Spleen (tissue), 11 donors: ENCODE measurements at regions not wholly inside any gene's neighbourhood (a gene's known extent, or its start where the extent isn't known, plus 50 kb on each side); places are given as distances from the start of the nearest gene placed in this dataset.

Experiments
- DNase-seq: peaks from one replicate; pipeline ENCODE4 v3.0.0-alpha.2; 2020
- H3K27ac ChIP-seq, 8 donors: fragments of 200-600 bp; sonication (generic) in 7 of 8; 1 replicate in 4 of 8; 2 replicates in 4 of 8; pipeline versions ENCODE4 v1.5.0 to v1.8.0; 2016 to 2021; ENCODE audit warnings: inconsistent platforms in 4 of 8, mild to moderate bottlenecking in 4 of 8, moderate library complexity in 1 of 8
- H3K27me3 ChIP-seq, 7 donors: fragments of 200-600 bp; sonication (generic) in 6 of 7; replicated peaks in 1 of 7; 1 replicate in 4 of 7; 2 replicates in 3 of 7; pipeline versions ENCODE4 v1.5.0 to v1.8.0; 2016 to 2021; ENCODE audit warnings: inconsistent platforms in 3 of 7, mild to moderate bottlenecking in 1 of 7
- H3K36me3 ChIP-seq, 6 donors: fragments of 200-600 bp; sonication (generic) in 5 of 6; 1 replicate in 4 of 6; 2 replicates in 2 of 6; pipeline versions ENCODE4 v1.5.0 to v1.8.0; 2016 to 2021; ENCODE audit warnings: inconsistent platforms in 2 of 6
- H3K4me1 ChIP-seq, 6 donors: fragments of 200-600 bp; sonication (generic) in 5 of 6; 1 replicate in 3 of 6; 2 replicates in 3 of 6; pipeline versions ENCODE4 v1.5.0 to v1.8.0; 2016 to 2021; ENCODE audit warnings: inconsistent platforms in 3 of 6
- H3K4me3 ChIP-seq, 8 donors: fragments of 200-600 bp; sonication (generic) in 7 of 8; 1 replicate in 4 of 8; 2 replicates in 4 of 8; pipeline versions ENCODE4 v1.5.0 to v1.8.0; 2016 to 2021; ENCODE audit warnings: inconsistent platforms in 4 of 8, mild to moderate bottlenecking in 4 of 8, moderate library complexity in 2 of 8
- H3K9me3 ChIP-seq, 8 donors: fragments of 200-600 bp; sonication (generic) in 7 of 8; 1 replicate in 4 of 8; 2 replicates in 4 of 8; pipeline versions ENCODE4 v1.5.0 to v1.8.0; 2016 to 2021; ENCODE audit warnings: inconsistent platforms in 4 of 8
- CTCF ChIP-seq, 11 experiments: fragments of 200-600 bp in 7 of 11; fragments of 450-650 bp in 4 of 11; sonication (generic) in 4 of 11; IDR thresholded peaks in 8 of 11; conservative IDR thresholded peaks in 3 of 11; 1 replicate in 7 of 11; 2 replicates in 4 of 11; pipeline versions ENCODE4 v1.4.0 to v1.8.0; 2016 to 2021; ENCODE audit warnings: antibody characterized with exemption in 11 of 11, inconsistent platforms in 4 of 11, mild to moderate bottlenecking in 1 of 11
- POLR2A ChIP-seq, 3 donors: fragments of 450-650 bp; IDR thresholded peaks; one replicate each; pipeline ENCODE4 v1.5.1; 2017; ENCODE audit warnings: antibody characterized with exemption in 3 of 3, mild to moderate bottlenecking in 1 of 3
- POLR2AphosphoS5 ChIP-seq, 3 donors: sonication (generic); formaldehyde crosslinking; IDR thresholded peaks; one replicate each; pipeline ENCODE4 v1.5.1; 2017; ENCODE audit warnings: antibody characterized with exemption in 3 of 3
- WGBS, 5 donors: extraction: QIAGEN DNeasy Blood & Tissue Kit in 3 of 5; methylation state at CpG; one replicate each; pipeline versions ENCODE4 v1.1.5 to v1.1.7; 2013 to 2018; 5-methylcytosine and 5-hydroxymethylcytosine counted together
- intact Hi-C: fragments of 100-400 bp; cut with DNase I; formaldehyde crosslinking; loops from one replicate; pipeline ENCODE4 v1.15.0; 2023; ENCODE audit warnings: low total_unique reads
- donor health status: healthy with polysubstance abuse.
- donor health status: DM: no; HTN: no; CAD: no; lungs with moderate emphysema.
- donor health status: DM: no; HTN: no; CAD: no.
- donor health status: Bipolar disorder and iron deficiency.
- donor health status: healthy.
- donor health status: DM: no; HTN: no; CAD: no.
- donor health status: DM: yes; HTN: yes; CAD: no.

DNA sequence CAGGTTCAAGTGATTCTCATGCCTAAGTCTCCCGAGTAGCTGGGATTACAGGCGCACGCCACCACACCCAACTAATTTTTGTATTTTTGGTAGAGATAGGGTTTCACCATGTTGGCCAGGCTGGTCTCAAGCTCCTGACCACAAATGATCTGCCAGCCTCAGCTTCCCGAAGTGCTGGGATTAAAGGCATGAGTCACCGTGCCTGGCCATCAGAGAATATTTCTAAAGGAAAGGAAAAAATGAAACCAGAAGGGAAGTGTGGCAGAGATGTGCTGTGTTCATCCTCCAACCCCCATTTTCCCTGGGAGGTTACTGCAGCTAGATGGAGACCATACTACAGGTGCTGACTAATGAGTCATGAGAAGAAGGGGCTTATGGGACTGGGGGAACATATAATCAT, 964.1 kb downstream of the TTLL7 start:
- Histone ChIP-seq H3K27me3 (no peaks in the 10 kb centered on the region), H3K4me1 (no peaks in the 10 kb centered on the region), H3K4me3 (no peak overlapping the region), H3K36me3 (no peaks in the 10 kb centered on the region), H3K27ac (no peak overlapping the region), H3K9me3 (peaks cover 0 to 44% (median 11%) of the 10 kb centered on the region in 8 donors)
- TF ChIP-seq POLR2AphosphoS5 (IDR thresholded peaks at IDR 0.05): no peak
- DNase-seq: no peak
- intact Hi-C loops: no loop called here
- 76 to 94% (median 88%) methylated on average over 5 of the region's 5 CpGs for WGBS, 5 donors

- no peak overlapping the region for H3K27ac ChIP-seq
- no peak for DNase-seq
- H3K4me1 ChIP-seq: no peaks in the 10 kb centered on the region
- H3K27me3 ChIP-seq: no peaks in the 10 kb centered on the region
- peaks cover 0 to 44% (median 11%) of the 10 kb centered on the region in 8 donors for H3K9me3 ChIP-seq
- TF ChIP-seq POLR2A (IDR thresholded peaks at IDR 0.05) (no peak), POLR2AphosphoS5 (IDR thresholded peaks at IDR 0.05) (no peak), CTCF (IDR thresholded peaks at IDR 0.05 in 8 of 11, conservative IDR thresholded peaks at IDR 0.05 in 3 of 11) (no peak)
- H3K4me3 ChIP-seq: no peak overlapping the region
- intact Hi-C loops: no loop called here
- H3K36me3 ChIP-seq: no peaks in the 10 kb centered on the region
Observed at GRCh38 chr1:83033682-83034081, 965.2 kb downstream of the TTLL7 start.

DNA sequence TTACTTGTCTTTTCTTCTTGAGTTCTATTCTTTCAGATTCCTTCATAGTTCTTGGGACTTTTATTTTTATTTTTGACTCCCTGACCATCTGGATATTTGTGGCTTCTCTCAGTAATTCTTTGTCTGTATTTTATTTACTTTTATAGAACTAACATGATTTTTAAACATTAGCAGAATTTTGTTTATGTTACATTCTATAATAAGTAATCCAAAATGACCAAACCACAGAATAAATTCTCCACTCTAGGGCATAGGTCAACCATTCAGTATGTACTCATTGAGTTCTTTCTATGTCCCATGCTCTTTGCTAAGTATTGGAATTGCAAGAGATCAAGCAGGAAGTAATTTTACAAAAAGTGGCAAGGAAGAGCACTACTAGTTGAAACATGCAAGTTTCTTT, 969.0 kb downstream of the TTLL7 start:
- TF ChIP-seq CTCF (IDR thresholded peaks at IDR 0.05 in 8 of 11, conservative IDR thresholded peaks at IDR 0.05 in 3 of 11) (no peak), POLR2AphosphoS5 (IDR thresholded peaks at IDR 0.05) (no peak), POLR2A (IDR thresholded peaks at IDR 0.05) (no peak)
- no peak for DNase-seq
- Histone ChIP-seq H3K27ac (no peak overlapping the region), H3K9me3 (peaks cover 0 to 27% (median 0%) of the 10 kb centered on the region in 8 donors), H3K4me3 (no peak overlapping the region), H3K27me3 (no peaks in the 10 kb centered on the region), H3K36me3 (no peaks in the 10 kb centered on the region), H3K4me1 (no peaks in the 10 kb centered on the region)
- intact Hi-C loops: no loop called here

DNA sequence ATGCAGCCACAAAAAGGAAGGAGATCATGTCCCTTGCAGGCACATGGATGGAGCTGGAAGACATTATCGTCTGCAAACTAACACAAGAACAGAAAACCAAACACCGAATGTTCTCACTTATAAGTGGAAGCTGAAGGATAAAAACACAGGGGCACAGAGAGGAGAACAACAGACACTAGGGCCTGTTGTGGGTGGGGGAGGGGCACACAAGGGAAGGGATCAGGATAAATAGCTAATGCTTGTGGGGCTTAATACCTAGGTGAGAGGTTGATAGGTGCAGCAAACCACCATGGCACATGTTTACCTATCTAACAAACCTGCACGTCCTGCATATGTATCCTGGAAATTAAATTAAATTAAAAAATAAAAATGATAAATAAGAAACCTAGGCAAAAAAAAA, 969.9 kb downstream of the TTLL7 start:
- TF ChIP-seq POLR2AphosphoS5 (IDR thresholded peaks at IDR 0.05) (no peak), CTCF (IDR thresholded peaks at IDR 0.05 in 8 of 11, conservative IDR thresholded peaks at IDR 0.05 in 3 of 11) (no peak), POLR2A (IDR thresholded peaks at IDR 0.05) (no peak)
- Histone ChIP-seq H3K9me3 (peaks cover 0 to 24% (median 0%) of the 10 kb centered on the region in 8 donors), H3K4me1 (no peaks in the 10 kb centered on the region), H3K4me3 (no peak overlapping the region), H3K27me3 (no peaks in the 10 kb centered on the region), H3K36me3 (no peaks in the 10 kb centered on the region), H3K27ac (no peak overlapping the region)
- intact Hi-C loops: no loop called here
- WGBS, 5 donors: 88 to 99% (median 93%) methylated on average over 3 of the region's 3 CpGs
- no peak for DNase-seq

GRCh38 chr1:83028467-83028866, 970.5 kb downstream of the TTLL7 start:
- H3K9me3 ChIP-seq: peaks cover 0 to 18% (median 0%) of the 10 kb centered on the region in 8 donors
- H3K36me3 ChIP-seq: no peaks in the 10 kb centered on the region
- no peaks in the 10 kb centered on the region for H3K4me1 ChIP-seq
- intact Hi-C loops: no loop called here
- TF ChIP-seq POLR2A (IDR thresholded peaks at IDR 0.05) (no peak), POLR2AphosphoS5 (IDR thresholded peaks at IDR 0.05) (no peak), CTCF (IDR thresholded peaks at IDR 0.05 in 8 of 11, conservative IDR thresholded peaks at IDR 0.05 in 3 of 11) (no peak)
- no peak overlapping the region for H3K27ac ChIP-seq
- DNase-seq: no peak
- no peak overlapping the region for H3K4me3 ChIP-seq
- H3K27me3 ChIP-seq: no peaks in the 10 kb centered on the region
